ENCODE measurements at regions not wholly inside any gene's neighbourhood (a gene's known extent, or its start where the extent isn't known, plus 50 kb on each side); places are given as distances from the start of the nearest gene placed in this dataset.

- no peak for TF ChIP-seq POLR2A (IDR thresholded peaks at IDR 0.05)
- TF ChIP-seq CTCF (IDR thresholded peaks at IDR 0.05): no peak
These were observed 492.3 kb upstream of the LCORL start for GRCh38 chr4:18513861-18514260.

All from testis (tissue), 2 donors.